ENCODE measurements at regions not wholly inside any gene's neighbourhood (a gene's known extent, or its start where the extent isn't known, plus 50 kb on each side); places are given as distances from the start of the nearest gene placed in this dataset.

DNA sequence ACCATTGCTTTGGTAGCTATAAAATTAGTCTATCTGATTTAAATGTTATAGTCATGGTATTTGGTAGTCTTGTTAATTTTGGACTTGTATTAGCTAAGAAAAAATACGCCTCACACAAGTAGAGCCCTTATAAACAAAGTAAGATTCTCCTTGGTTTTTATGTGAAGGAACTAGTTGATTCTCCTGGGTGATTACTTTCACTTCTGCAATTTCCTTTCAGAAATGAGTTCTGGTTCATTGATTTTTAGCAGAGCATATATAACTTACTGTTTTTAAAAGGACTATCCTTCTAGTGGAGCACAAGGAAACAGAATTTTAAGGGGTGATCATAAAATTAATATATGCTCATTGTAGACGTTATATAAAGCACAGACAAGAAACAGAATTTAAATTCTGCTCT is 120.1 kb downstream of the BACH1 start:
- no peak for DNase-seq
- H3K9me3 ChIP-seq (replicated peaks in 1 of 3): no peaks in the 10 kb centered on the region
- TF ChIP-seq, protein P1, sequence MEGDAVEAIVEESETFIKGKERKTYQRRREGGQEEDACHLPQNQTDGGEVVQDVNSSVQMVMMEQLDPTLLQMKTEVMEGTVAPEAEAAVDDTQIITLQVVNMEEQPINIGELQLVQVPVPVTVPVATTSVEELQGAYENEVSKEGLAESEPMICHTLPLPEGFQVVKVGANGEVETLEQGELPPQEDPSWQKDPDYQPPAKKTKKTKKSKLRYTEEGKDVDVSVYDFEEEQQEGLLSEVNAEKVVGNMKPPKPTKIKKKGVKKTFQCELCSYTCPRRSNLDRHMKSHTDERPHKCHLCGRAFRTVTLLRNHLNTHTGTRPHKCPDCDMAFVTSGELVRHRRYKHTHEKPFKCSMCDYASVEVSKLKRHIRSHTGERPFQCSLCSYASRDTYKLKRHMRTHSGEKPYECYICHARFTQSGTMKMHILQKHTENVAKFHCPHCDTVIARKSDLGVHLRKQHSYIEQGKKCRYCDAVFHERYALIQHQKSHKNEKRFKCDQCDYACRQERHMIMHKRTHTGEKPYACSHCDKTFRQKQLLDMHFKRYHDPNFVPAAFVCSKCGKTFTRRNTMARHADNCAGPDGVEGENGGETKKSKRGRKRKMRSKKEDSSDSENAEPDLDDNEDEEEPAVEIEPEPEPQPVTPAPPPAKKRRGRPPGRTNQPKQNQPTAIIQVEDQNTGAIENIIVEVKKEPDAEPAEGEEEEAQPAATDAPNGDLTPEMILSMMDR (IDR thresholded peaks at IDR 0.05): no peak
- no peak for TF ChIP-seq POLR2A (IDR thresholded peaks at IDR 0.05)
- H3K27ac ChIP-seq: no peak overlapping the region
- intact Hi-C loops (cut with DNase I): no loop called here
- WGBS, 4 donors: 76 to 85% (median 78%) methylated on average over 2 of the region's 2 CpGs
- no peaks in the 10 kb centered on the region for H3K36me3 ChIP-seq (replicated peaks in 1 of 2)
- H3K4me3 ChIP-seq: no peak overlapping the region
- H3K4me1 ChIP-seq (replicated peaks in 1 of 2): no peaks in the 10 kb centered on the region
- no peaks in the 10 kb centered on the region for H3K27me3 ChIP-seq

DNA sequence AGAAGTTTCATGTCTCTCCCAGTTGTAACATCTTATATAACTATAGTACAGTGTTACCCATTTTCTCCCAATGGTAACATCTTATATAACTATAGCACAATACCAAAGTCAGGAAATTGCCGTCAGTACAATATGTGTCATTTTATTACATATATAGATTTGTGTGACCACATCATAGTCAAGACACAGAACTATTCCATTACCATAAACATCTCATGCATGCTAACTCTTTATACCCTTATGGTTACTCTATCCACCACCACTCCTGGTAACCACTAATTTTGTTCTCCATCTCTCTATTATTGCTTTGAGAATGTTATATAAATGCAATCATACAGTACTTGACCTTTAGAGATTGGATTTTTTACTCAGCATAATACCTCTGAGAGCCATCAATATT is 120.7 kb downstream of the BACH1 start:
- intact Hi-C loops (cut with DNase I): no loop called here
- no peak for TF ChIP-seq POLR2A (IDR thresholded peaks at IDR 0.05)
- TF ChIP-seq, protein P1 (IDR thresholded peaks at IDR 0.05): no peak
- DNase-seq: no peak
- Histone ChIP-seq H3K9me3 (replicated peaks in 1 of 3) (no peaks in the 10 kb centered on the region), H3K4me3 (no peak overlapping the region), H3K27me3 (no peaks in the 10 kb centered on the region), H3K27ac (no peak overlapping the region), H3K36me3 (replicated peaks in 1 of 2) (no peaks in the 10 kb centered on the region), H3K4me1 (replicated peaks in 1 of 2) (no peaks in the 10 kb centered on the region)
- WGBS, 4 donors: 82 to 97% (median 88%) methylated on average over 1 of the region's 1 CpG

DNA sequence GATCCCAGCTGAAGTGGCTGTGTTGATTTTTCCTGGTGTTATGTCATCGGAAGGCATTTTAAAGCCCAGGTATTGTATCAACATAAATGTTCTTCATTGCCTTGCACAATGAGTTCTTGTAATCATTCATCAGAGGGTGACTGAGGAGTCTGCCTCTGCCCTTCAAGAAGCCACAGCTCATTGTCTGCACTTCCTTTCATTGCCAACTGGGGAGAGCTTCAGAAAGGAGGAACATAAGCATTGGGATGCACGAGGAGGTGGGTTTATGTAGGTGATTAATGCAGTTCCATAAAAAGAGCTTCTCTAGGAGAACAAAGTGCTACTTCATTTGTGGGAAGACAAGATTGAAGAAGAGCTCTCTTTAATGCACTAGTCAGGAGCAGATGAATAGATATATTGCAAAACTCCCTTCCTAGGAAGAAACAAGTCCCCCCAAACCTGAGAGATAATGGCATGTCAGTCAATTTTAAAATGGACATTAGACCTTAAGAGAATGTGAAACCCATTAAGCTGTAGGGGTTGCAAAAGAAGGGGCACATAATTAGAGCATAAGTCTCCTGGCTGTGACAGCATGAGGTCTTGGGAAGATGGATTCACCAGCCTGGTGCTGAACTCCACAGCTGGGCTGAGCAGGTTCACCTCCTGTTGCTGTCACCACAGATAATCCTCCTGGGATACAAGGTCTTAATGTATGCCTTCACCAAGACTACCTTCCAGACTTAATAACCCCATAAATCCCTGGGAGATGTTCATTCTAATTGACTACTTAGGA is 124.6 kb downstream of the BACH1 start:
- H3K36me3 ChIP-seq (replicated peaks in 1 of 2): no peaks in the 10 kb centered on the region
- no peak overlapping the region for H3K27ac ChIP-seq
- intact Hi-C loops (cut with DNase I): no loop called here
- WGBS, 4 donors: 59 to 75% (median 64%) methylated on average over 2 of the region's 2 CpGs
- no peaks in the 10 kb centered on the region for H3K27me3 ChIP-seq
- H3K4me1 ChIP-seq (replicated peaks in 1 of 2): no peaks in the 10 kb centered on the region
- H3K4me3 ChIP-seq: no peak overlapping the region
- H3K9me3 ChIP-seq (replicated peaks in 1 of 3): no peaks in the 10 kb centered on the region
- TF ChIP-seq, protein P1 (IDR thresholded peaks at IDR 0.05): no peak
- TF ChIP-seq POLR2A (IDR thresholded peaks at IDR 0.05): no peak
- DNase-seq: no peak

DNA sequence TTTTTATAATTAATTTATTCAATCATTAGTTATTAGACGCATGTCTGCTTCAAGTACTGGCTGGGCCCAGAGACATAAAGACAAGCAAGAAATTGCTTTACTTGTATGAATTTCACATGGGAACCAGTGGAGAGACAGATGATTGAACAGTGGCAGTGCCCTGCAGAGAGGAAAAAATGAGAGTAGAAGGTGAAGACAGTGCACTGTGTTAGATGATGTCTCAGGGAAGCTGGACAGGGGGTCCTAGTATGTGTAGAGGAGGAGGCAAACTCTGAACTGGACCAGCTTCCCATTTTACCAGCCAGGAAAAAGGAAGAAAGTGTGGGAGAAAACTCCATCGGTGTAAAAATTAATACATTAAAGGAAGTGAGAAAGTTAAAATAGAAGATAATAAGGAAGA is 126.0 kb downstream of the BACH1 start:
- intact Hi-C loops (cut with DNase I): no loop called here
- Histone ChIP-seq H3K27ac (no peak overlapping the region), H3K9me3 (replicated peaks in 1 of 3) (no peaks in the 10 kb centered on the region), H3K27me3 (no peaks in the 10 kb centered on the region), H3K4me3 (no peak overlapping the region), H3K36me3 (replicated peaks in 1 of 2) (no peaks in the 10 kb centered on the region), H3K4me1 (replicated peaks in 1 of 2) (no peaks in the 10 kb centered on the region)
- no peak for DNase-seq
- 59 to 94% (median 78%) methylated on average over 2 of the region's 2 CpGs for WGBS, 4 donors
- no peak for TF ChIP-seq POLR2A (IDR thresholded peaks at IDR 0.05)
- TF ChIP-seq, protein P1 (IDR thresholded peaks at IDR 0.05): no peak

Data from adrenal gland (tissue), 9 donors.